NCI-H2107 treated with DMSO at 0.1 percent for 48 hours (cell line): ENCODE measurements at regions not wholly inside any gene's neighbourhood (a gene's known extent, or its start where the extent isn't known, plus 50 kb on each side); places are given as distances from the start of the nearest gene placed in this dataset.

Experiments used
- DNase-seq: peaks from one replicate; lab custom pipeline; 2025; ENCODE audit not compliant: unreplicated experiment; lab: John Stamatoyannopoulos, UW

DNA sequence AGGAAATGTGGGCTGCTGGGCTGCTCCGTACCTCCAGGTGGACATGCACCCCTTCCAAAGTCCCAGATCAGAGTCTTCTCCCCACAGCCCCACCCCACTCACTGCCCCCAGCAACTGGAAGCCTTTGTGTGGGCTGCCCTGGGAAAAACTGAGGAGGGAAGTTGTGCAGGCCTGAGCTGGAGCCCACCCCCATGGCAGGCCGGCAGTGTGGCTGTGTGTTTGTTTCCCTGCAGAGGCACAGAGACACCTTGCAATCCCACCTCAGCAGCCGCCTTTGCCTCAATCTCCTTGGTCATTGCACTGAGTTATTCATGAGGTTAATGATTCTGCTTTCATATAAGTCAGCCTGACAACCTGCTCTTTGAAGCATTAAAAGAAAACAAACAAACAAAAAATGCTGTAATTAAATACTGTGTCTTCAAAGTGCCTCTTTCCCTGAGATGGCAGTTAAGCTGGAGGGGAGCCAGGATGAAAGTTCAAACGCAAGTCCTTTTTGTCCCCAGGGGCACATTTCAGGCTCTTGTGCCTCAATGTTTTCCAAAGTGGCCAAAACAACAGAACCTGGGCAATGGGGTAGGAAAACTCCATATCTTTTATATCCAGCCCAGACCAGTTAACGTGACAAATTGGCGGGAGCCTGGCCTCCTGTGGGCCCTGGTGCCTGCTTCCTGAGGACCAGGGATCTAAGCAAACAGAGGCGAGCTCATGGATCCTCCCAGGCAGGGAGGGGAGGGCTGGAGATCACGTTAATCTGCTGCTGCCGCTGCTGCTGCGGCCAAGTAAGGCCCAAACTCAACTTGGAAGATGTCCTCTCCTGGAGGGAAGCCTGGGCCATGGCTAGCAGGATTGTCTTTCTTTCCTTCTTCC lies 51.9 kb upstream of the TSPAN11 start:
- DNase-seq, result peak; percentile 91

DNA sequence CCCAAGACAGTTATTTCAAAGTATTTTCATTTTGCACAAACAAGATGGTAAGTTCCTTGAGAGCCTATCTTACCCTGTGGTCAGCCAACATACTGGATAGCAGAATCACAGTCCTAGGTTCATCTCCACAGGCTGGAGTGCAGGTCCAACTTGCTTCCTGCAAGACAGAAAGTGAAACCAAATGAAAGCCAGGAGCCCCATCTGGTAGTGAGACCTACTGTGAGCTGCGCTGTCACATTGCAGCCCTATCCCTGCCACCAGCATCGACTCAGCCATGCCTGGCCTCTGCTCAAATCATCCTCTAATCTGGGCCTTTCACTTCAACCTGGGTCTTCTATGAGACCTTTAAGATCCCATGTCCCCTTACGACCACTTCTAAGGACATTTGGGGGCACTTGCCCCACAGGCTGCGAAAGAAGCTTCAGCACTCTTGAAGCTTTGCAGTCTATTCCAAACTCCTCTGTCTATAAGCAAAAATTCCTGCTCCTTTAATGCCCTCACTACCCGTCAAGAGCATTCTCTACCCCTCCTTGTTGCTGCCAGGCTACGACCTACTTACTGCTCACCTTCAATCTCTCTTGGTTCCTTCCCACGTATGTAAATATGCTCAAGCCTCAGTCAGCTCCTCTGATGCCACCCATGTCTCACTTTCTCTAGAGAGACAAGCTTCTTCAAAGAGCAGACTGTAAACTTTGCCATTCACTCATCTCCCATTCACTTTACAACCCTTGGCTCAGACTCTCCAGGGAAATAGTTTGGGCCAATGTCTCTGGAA lies 55.9 kb upstream of the TSPAN11 start:
- DNase-seq, result no peak

DNA sequence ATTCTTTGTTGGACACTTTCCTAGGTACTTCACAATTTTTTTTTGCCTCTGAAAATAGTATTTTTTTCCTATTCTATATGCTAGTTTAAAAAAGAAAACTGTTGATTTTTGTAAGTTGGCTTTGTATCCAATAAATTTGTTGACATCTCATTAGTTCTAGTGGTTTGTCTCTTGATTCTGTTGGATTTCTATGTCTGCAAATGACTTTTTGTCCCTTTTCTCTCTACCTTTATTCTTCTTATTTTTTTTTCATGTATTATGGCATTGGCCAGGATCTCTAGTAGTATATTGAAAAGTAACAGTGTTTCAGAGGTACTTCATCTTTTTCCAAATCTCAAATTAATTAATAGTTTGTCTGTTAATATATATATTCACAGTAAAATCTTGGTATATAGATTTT lies 59.1 kb upstream of the TSPAN11 start:
- no peak for DNase-seq

DNA sequence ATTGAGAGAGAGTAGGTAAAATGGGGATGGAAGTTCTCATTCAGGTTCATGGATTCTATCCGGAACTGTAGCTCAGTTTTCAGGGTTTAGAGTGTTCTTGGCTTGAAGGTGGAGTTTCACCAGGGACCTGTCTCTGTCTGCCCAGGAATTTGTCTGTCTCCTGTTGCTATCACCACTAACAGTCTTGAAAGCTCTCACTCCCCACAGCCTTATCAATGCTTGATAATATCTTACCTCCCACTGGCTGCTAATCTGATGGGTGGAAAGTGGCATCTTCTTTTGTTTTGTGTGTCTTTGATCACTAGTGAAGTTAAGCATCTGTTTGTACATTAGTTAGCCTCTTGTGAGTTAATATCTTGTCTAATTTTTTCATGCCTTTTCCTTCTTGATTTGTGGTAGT lies 60.3 kb upstream of the TSPAN11 start:
- DNase-seq, result no peak

DNA sequence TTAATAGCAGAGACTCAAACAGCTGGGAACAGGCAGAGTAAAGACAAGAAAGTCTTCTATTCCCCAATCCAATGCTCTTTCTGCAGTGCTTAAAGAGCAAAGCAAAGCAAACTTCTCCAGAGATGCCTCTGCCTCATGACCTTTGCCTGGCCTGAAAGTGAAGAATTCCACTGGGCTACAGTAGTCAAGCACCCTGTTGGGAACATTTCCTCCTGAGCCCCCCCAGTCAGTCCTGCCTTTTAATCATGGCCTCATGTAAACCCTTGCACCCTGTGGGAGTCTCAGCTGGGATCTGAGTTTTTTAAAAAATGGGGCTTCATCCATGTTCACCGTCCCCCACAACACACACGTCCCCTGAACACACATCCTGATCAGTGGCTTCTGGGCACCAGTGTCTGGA lies 62.7 kb upstream of the TSPAN11 start:
- DNase-seq, result no peak

DNA sequence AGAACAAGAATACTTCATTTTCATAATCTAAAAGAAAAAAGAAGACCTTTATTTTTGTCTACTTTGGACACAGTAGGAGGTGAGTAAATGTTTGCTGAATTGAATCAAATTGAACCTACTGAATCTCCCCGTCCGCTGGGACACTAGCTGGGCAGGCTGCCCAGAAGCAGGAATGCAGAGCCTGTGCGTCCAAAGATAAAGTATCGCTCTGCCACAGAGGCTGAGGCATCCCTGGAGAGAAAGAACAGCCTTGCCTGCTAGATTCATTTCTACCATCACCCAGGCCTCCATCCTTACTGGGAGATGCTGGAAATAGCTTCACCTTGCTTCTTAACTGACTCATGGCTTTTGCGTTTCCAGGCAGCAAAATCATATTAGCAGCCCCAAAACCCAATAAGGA lies 64.1 kb upstream of the TSPAN11 start:
- DNase-seq, result no peak

DNA sequence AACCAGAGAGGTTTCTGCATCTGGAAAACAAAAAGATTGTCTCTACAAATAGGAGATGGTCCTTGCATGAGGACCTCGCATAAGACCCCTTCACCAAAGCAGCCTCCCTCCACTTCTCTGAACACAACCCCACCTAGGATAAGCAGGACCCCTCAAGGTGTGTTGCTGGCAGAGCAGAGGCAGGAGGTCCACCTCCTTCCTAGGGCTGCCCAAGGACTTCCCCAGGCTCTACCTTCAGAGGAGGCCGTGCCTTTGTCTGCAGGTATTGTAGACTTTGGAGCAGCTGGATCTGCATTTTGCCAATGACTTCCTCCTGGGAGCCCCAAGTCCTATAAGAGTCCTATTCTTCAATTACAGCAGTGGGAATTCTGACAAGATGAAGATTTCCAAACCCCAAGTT lies 67.3 kb upstream of the TSPAN11 start:
- no peak for DNase-seq

DNA sequence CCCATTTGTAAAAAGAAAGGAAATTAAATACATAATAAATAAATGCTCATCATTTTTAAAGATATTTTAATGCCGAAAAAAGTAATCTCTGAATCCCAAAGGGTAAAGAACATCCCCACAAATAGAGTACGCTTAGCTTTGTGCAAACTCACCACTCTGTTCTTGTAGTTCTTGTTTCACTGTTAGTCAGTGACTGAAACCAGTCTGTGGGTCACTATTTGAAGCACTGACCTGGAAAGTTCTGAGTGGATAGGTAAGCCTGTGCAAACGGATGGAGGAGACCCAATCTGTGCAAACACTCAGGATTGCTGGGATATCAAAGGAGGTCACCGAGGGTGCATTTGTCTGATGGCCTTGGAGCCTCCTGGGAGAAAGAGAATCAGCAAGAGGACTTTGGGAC lies 68.1 kb upstream of the TSPAN11 start:
- DNase-seq, result no peak

DNA sequence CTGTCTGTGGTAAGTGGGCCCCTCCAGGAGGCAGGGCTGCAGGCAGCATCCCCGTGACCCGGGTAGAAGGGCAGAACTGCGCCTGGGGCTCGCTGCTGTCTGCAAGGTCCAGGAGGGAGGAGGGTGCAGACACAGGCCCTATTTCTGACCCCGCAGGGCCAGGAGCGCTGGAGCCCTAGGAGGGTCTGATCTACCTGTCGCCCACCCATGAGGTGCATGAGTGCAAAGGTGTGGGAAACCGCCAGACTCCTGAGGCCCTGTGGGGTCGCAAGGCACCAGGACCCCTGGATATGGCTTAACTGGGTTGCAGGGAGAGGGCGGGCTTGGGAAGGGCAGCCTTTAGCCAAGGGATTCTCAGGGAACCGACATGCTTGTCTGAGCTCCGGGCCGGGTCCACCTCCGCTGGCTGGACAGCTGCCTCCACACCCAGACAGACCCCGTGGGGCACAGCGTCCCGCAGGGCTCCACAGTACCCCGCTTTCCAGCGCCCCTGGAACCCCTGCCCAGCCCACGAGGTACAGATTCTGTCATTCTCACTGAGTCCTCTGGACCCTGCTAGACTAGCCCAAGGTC lies 72.9 kb upstream of the TSPAN11 start:
- DNase-seq, result no peak

DNA sequence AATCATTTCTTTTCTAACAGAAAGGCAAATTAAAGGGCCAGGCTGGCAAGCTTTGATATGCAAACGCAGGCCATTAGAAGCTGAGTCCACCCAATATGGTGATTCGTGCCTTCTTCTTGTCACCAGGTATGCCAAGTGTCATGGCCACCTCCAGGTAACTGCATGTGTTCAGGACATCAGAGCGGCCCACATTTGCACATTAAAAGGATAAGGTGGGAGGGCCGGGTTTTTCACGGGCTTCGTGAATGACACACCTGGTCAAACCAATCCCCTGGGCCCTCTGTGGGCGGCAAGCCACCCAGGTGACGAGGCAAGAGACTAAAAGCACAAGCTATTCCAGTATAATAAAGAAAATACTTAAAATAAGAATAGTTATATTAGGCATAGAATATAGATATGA lies 75.9 kb upstream of the TSPAN11 start:
- DNase-seq, result no peak

DNA sequence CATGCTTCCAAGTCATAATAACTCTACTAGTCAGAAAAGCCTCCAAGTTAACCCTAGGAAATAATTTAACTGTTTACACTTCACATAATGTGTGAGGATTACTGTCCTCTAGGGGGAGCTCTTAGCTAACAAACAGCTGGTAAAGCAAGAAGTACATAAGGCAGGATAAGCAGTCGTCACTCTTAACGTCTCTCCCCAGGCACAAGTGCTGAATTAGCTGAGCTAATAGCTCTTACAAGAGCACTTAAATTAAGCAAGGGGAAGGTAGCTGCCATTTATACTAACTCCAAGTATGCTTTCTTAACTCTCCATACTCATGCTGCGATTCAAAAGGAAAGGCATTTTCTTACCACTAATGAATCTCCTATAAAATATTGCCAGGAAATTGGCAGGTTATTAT lies 79.3 kb upstream of the TSPAN11 start:
- peak; percentile 70 for DNase-seq

DNA sequence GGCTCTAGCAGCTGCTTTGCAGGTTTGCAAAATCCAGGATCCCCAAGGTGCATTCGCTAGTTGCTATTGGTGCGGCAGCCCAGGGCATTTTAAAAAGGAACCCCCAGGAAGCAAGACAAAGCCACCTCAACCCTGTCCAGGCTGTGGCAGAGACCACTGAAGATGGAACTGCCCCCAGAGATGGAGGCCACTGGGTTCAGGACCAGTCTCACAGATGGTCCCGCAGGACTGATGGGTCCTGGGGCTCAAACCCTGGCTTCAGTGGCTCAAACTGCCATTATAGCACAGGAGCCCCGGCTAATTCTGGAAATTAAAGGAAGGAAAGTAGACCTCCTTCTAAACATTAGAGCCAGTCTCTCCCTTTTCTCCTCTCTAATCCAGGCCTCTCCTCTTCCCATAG lies 79.8 kb upstream of the TSPAN11 start:
- no peak for DNase-seq

DNA sequence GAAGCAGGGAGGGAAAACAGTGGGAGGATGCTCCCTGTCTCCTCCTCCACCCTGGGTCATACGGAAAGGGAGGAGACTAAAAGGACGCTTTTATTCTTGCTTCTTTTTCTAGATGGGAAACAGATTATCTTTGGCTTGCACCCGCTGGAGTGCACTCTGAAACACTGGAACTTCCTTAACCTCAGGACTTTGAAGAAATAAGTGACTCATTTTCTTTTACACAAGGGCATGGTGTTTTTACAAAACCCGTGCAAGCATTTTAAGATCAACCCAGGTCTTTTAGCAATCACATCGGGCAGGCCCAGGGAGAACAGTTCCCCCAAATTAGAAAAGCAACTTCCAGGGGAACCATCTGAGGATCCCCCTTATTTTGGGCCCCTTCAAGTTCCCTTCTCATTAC lies 80.9 kb upstream of the TSPAN11 start:
- no peak for DNase-seq

DNA sequence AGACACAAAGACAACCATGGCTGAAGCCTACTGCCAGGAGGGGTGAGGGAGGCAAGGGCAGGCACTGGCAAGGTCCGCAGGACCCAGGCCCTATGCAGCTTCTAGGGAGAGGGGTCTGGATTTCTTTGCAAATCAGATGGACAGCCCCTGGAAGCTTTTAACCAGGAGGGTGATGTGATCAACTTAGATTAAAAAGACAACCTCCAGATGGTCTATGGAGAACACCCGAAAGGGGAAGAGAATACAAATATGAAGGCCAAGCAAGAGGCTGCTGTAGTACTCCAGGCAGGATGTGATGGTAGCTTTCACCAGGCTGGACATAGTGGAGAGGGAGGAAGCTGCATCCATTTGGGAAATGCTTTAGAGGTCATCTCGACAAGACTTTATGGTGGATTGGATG lies 83.3 kb upstream of the TSPAN11 start:
- DNase-seq, result no peak

DNA sequence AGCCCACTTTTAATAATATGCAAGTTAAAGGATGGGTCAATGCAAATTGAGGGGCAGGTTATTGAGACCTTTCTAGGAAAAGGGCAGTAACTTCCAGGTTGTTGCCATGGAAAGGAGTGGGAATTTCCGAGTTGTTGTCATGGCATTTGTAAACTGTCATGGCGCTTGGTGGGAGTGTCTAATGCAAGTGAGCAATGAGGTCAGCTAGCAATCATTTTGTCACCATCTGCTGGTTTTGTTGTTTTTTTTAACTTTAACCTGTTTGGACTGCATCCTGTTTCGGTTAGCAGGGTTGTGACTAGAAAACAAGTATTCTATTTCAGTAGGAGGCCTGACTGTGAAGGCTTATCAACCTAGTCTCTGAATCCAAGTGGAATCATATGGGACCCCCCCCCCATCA lies 85.8 kb upstream of the TSPAN11 start:
- no peak for DNase-seq

DNA sequence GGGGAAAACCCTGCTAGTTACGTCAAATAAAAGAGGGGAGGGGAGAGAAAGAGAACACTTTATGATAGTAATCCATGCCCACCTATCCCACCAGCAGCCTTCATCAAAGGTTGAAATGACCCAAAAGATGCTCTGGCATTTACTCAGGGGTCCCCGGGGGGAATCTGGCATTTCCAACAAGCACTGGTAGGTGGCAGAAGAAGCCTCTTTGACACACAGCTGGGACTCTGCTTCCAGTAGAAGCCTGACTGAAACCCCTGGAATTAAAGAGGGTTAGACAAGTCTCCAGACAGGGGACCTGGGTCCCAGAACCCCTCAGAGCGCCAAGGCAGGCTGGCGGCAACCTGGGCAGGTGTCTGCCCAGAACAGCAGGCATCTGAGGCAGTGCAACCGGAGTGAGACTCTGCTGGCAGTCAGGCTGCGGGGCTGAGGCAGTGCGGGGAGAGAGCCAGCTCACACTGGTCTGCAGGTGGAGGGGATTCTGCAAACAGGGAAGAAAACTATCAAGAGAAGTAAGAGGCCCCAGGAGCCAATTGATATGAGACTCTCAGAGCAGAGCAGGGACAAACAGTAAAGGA lies 85.0 kb upstream of the CAPRIN2 start:
- DNase-seq, result no peak

DNA sequence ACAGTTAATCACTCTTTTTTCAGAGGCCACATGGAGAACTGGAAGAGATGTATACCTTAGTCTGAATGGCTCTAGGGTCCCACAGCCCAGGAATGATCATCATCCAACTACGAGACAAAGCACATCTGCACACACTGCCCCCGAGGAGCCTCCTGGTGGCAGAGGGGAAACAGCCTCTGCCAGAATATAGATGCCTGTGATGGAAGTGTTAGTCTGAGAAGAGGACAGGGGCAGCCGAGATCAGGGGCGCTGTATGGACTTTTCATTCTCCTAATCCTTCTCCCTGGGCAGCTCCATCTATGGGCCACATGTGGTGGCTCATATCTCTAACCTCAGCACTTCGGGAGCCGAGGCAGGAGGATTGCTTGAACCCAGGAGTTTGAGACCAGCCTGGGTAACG lies 82.8 kb upstream of the CAPRIN2 start:
- DNase-seq, result no peak

DNA sequence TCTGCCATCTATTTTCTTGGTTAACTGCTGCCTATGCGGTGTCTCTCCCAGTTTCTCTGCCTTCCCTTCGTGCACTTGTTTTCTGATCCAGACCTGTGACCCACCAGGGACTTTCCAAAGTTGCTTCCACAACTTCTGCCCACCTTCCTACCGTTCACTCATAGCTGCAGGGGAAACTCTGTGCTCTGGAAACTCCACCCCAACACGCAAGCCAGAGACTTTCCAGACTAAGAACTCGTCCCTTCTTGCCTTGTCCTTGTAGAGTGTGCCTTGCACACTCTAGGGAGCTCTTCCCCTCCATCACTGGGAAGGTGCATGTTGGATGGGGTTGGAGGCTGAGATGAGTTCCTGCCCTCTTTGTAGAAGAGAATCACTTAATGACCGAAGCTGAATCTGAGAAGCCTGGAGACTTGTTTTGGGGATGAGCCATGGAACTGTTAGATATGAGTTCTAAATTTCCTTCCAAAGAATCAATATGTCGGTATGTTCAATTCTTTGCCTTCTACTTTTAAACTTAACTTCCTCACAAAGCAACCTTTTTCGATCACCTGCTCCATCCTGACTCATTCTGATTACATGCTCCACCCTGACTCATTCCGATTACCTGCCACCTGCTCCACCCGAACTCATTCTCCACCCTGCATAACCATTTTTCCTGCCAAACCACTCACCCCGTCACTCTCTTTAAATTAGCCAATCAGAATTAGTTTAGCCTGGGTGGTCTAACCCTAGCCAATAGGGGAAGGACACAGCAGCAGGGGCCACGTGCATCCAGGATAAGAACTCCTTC lies 82.1 kb upstream of the CAPRIN2 start:
- no peak for DNase-seq

DNA sequence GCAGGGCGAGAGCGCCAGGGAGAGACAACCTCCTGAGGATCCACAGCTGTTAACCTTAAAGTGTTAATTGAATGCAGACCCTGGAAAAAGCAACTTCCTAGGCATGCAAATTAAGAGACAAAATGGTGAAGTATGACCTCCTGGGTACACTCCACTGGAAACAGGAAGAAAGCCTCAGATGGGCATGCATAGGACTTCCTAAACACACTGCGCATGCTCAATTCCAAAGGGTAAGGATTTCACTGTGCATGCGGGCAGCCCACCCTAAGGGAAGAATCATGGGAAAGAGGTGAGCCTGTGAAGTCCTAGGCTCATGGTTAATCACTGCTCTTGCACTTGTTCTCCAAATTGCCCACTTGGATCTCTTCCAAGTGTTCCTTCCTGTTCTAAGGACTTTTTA lies 80.5 kb upstream of the CAPRIN2 start:
- no peak for DNase-seq

DNA sequence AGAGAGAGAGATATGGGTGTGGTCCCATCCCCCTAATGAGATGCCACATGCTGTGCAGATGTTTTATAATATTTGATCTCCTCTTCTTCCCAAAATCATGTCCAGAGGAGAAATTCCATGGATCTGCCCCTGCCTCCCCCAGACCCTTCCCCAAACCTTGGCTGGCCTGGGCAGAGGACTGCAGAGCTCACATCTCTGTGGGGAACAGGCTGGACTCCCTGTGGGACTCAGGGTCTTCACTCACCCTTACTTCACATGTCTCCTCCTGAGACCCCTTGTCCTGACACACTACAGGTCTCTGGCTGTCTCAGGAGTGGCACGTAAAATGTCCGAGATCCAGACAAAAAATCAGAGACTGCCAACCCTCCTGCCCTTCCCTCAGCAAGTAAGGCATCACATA lies 76.0 kb upstream of the CAPRIN2 start:
- no peak for DNase-seq

DNA sequence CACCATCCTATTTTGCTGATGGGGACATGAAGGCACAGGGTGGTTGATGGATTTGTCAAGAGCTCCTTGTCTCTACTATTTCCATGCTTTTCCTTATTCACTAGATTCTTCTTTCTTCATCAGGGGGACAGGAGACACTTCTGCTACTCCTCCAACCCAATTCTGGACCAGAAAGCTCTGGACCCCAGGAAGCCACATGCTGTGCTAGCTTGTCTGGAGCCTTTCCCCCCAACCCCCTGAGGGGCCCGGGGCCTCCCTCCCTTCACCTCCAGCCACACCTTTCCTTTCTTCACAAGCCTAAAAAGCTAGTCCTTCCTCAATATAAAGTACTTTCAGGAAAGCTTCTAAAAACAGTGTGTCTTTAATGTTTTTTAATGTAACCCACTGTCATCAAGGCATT lies 75.1 kb upstream of the CAPRIN2 start:
- DNase-seq, result no peak
